Activated naive CD8-positive, alpha-beta T cell treated with anti-CD3 and anti-CD28 coated beads, Interleukin-2, amount 50 U/mL, for 24 hours (primary cell): ENCODE measurements at regions not wholly inside any gene's neighbourhood (a gene's known extent, or its start where the extent isn't known, plus 50 kb on each side); places are given as distances from the start of the nearest gene placed in this dataset.
"Not testable (repeated sequence)": the region's sequence is repeated elsewhere in the genome, so short reads cannot be mapped to it uniquely, and the experiment has no call there.

ENCODE experiments used
- ATAC-seq: fragments of 150-1000 bp; cut with Tn5 transposase; one replicate; pipeline ENCODE4 v1.10.0; 2021
- DNase-seq: peaks from one replicate; pipeline ENCODE4 v3.0.0; 2021
- H3K27ac Mint-ChIP-seq: one replicate; pipeline ENCODE4 v1.8.0; 2021; ENCODE audit warnings: mild to moderate bottlenecking, mixed read lengths
- H3K27me3 Mint-ChIP-seq: one replicate; pipeline ENCODE4 v1.8.0; 2021; ENCODE audit warnings: mixed read lengths
- H3K36me3 Mint-ChIP-seq: one replicate; pipeline ENCODE4 v1.8.0; 2021; ENCODE audit warnings: low read depth, mixed read lengths
- H3K4me1 Mint-ChIP-seq: one replicate; pipeline ENCODE4 v1.8.0; 2021; ENCODE audit warnings: mixed read lengths
- H3K4me3 Mint-ChIP-seq: one replicate; pipeline ENCODE4 v1.8.0; 2021; ENCODE audit warnings: mild to moderate bottlenecking, moderate library complexity, mixed read lengths
- H3K9me3 Mint-ChIP-seq: one replicate; pipeline ENCODE4 v1.8.0; 2021; ENCODE audit warnings: mixed read lengths

- no peaks in the 10 kb centered on the region for H3K4me1 Mint-ChIP-seq
- no peak overlapping the region for H3K4me3 Mint-ChIP-seq
- no peak overlapping the region for H3K27ac Mint-ChIP-seq
- ATAC-seq (no peak), DNase-seq (no peak)
- no peaks in the 10 kb centered on the region for H3K36me3 Mint-ChIP-seq
- H3K9me3 Mint-ChIP-seq: peaks cover 3% of the 10 kb centered on the region
- H3K27me3 Mint-ChIP-seq: peaks cover 8% of the 10 kb centered on the region
These were observed 496.2 kb downstream of the LTN1 start for GRCh38 chr21:28496517-28496916.

GRCh38 chr21:28492127-28492526 lies 500.6 kb downstream of the LTN1 start:
- Mint-ChIP-seq H3K36me3 (no peaks in the 10 kb centered on the region), H3K4me1 (no peaks in the 10 kb centered on the region), H3K27me3 (peaks cover 2% of the 10 kb centered on the region), H3K27ac (no peak overlapping the region), H3K9me3 (no peaks in the 10 kb centered on the region), H3K4me3 (no peak overlapping the region)
- DNase-seq: no peak
- no peak for ATAC-seq

- Mint-ChIP-seq H3K36me3 (no peaks in the 10 kb centered on the region), H3K4me1 (no peaks in the 10 kb centered on the region)
- no peak for DNase-seq
These were observed 502.8 kb downstream of the LTN1 start for GRCh38 chr21:28489821-28490350.

GRCh38 chr21:28489162-28489561 lies 503.5 kb downstream of the LTN1 start:
- Mint-ChIP-seq H3K4me3 (no peak overlapping the region), H3K36me3 (no peaks in the 10 kb centered on the region), H3K9me3 (no peaks in the 10 kb centered on the region), H3K4me1 (no peaks in the 10 kb centered on the region), H3K27ac (no peak overlapping the region), H3K27me3 (peaks cover 2% of the 10 kb centered on the region)
- no peak for DNase-seq
- ATAC-seq: no peak

More at GRCh38 chr21:28489821-28490350, 502.8 kb downstream of the LTN1 start:
- peaks cover 2% of the 10 kb centered on the region for H3K27me3 Mint-ChIP-seq
- no peak for ATAC-seq
- no peak overlapping the region for H3K27ac Mint-ChIP-seq
- no peak overlapping the region for H3K4me3 Mint-ChIP-seq
- no peaks in the 10 kb centered on the region for H3K9me3 Mint-ChIP-seq

GRCh38 chr21:28487455-28488070 lies 505.1 kb downstream of the LTN1 start:
- Mint-ChIP-seq H3K4me3 (no peak overlapping the region), H3K4me1 (no peaks in the 10 kb centered on the region), H3K36me3 (no peaks in the 10 kb centered on the region), H3K27ac (no peak overlapping the region), H3K27me3 (no peaks in the 10 kb centered on the region), H3K9me3 (no peaks in the 10 kb centered on the region)
- ATAC-seq (no peak), DNase-seq (no peak)

GRCh38 chr21:28485301-28486022 lies 507.2 kb downstream of the LTN1 start:
- no peak for ATAC-seq
- no peak overlapping the region for H3K27ac Mint-ChIP-seq
- H3K36me3 Mint-ChIP-seq: no peaks in the 10 kb centered on the region
- no peaks in the 10 kb centered on the region for H3K4me1 Mint-ChIP-seq
- H3K4me3 Mint-ChIP-seq: no peak overlapping the region
- H3K9me3 Mint-ChIP-seq: no peaks in the 10 kb centered on the region
- no peak for DNase-seq
- no peaks in the 10 kb centered on the region for H3K27me3 Mint-ChIP-seq

GRCh38 chr21:28483301-28484035 lies 509.2 kb downstream of the LTN1 start:
- Mint-ChIP-seq H3K4me3 (no peak overlapping the region), H3K9me3 (no peaks in the 10 kb centered on the region), H3K36me3 (no peaks in the 10 kb centered on the region), H3K27me3 (no peaks in the 10 kb centered on the region), H3K27ac (no peak overlapping the region), H3K4me1 (no peaks in the 10 kb centered on the region)
- DNase-seq (no peak), ATAC-seq (no peak)

GRCh38 chr21:28482657-28483056 lies 510.0 kb downstream of the LTN1 start:
- H3K4me1 Mint-ChIP-seq: no peaks in the 10 kb centered on the region
- no peaks in the 10 kb centered on the region for H3K27me3 Mint-ChIP-seq
- ATAC-seq: no peak

GRCh38 chr21:28480470-28480869 lies 512.2 kb downstream of the LTN1 start:
- Mint-ChIP-seq H3K27me3 (peaks cover 3% of the 10 kb centered on the region), H3K27ac (no peak overlapping the region), H3K4me1 (no peaks in the 10 kb centered on the region), H3K36me3 (no peaks in the 10 kb centered on the region), H3K9me3 (no peaks in the 10 kb centered on the region), H3K4me3 (no peak overlapping the region)
- ATAC-seq (no peak), DNase-seq (no peak)

More at GRCh38 chr21:28482657-28483056, 510.0 kb downstream of the LTN1 start:
- Mint-ChIP-seq H3K4me3 (no peak overlapping the region), H3K36me3 (no peaks in the 10 kb centered on the region), H3K9me3 (no peaks in the 10 kb centered on the region), H3K27ac (no peak overlapping the region)
- DNase-seq: no peak

- H3K4me1 Mint-ChIP-seq: no peaks in the 10 kb centered on the region
- H3K4me3 Mint-ChIP-seq: no peak overlapping the region
- H3K36me3 Mint-ChIP-seq: no peaks in the 10 kb centered on the region
- no peak for DNase-seq
- no peak for ATAC-seq
- H3K9me3 Mint-ChIP-seq: no peaks in the 10 kb centered on the region
- H3K27ac Mint-ChIP-seq: no peak overlapping the region
- H3K27me3 Mint-ChIP-seq: peaks cover 10% of the 10 kb centered on the region
These were observed 519.0 kb downstream of the LTN1 start for GRCh38 chr21:28473530-28474220.

- not testable (repeated sequence) for DNase-seq, ATAC-seq, H3K36me3 Mint-ChIP-seq, H3K4me1 Mint-ChIP-seq, H3K27ac Mint-ChIP-seq, H3K9me3 Mint-ChIP-seq, H3K4me3 Mint-ChIP-seq, H3K27me3 Mint-ChIP-seq
These were observed 520.1 kb downstream of the LTN1 start for GRCh38 chr21:28472543-28472942.

GRCh38 chr21:28464988-28465387 lies 527.7 kb downstream of the LTN1 start:
- Mint-ChIP-seq H3K27ac (no peak overlapping the region), H3K4me1 (no peaks in the 10 kb centered on the region)
- ATAC-seq: no peak

GRCh38 chr21:28464095-28464494 lies 528.6 kb downstream of the LTN1 start:
- H3K36me3 Mint-ChIP-seq: no peaks in the 10 kb centered on the region
- H3K27ac Mint-ChIP-seq: no peak overlapping the region
- ATAC-seq (no peak), DNase-seq (no peak)
- H3K9me3 Mint-ChIP-seq: no peaks in the 10 kb centered on the region
- no peaks in the 10 kb centered on the region for H3K4me1 Mint-ChIP-seq
- H3K4me3 Mint-ChIP-seq: no peak overlapping the region
- H3K27me3 Mint-ChIP-seq: peaks cover 1% of the 10 kb centered on the region

More at GRCh38 chr21:28464988-28465387, 527.7 kb downstream of the LTN1 start:
- Mint-ChIP-seq H3K4me3 (no peak overlapping the region), H3K27me3 (peaks cover 3% of the 10 kb centered on the region), H3K9me3 (no peaks in the 10 kb centered on the region), H3K36me3 (no peaks in the 10 kb centered on the region)
- no peak for DNase-seq

GRCh38 chr21:28459193-28459592 lies 533.5 kb downstream of the LTN1 start:
- DNase-seq (no peak), ATAC-seq (no peak)
- Mint-ChIP-seq H3K9me3 (no peaks in the 10 kb centered on the region), H3K27ac (peak overlapping the region; percentile 23), H3K36me3 (no peaks in the 10 kb centered on the region), H3K4me1 (no peaks in the 10 kb centered on the region), H3K4me3 (no peak overlapping the region), H3K27me3 (peaks cover 1% of the 10 kb centered on the region)
